Upper lobe of right lung (tissue), 1 donor: ENCODE measurements at regions not wholly inside any gene's neighbourhood (a gene's known extent, or its start where the extent isn't known, plus 50 kb on each side); places are given as distances from the start of the nearest gene placed in this dataset.

Source experiments
- ATAC-seq: fragments of 200-7000 bp; cut with Tn5 transposase; one replicate; pipeline ENCODE4 v1.9.1; 2020; ENCODE audit warnings: mild to moderate bottlenecking, moderate library complexity
- DNase-seq: peaks from one replicate; pipeline ENCODE4 v3.0.0-alpha.2; 2020
- H3K27ac ChIP-seq: fragments of 200-600 bp; one replicate; pipeline ENCODE4 v1.8.0; 2022
- H3K27me3 ChIP-seq: fragments of 200-600 bp; one replicate; pipeline ENCODE4 v1.8.0; 2022; ENCODE audit warnings: mild to moderate bottlenecking
- H3K36me3 ChIP-seq: fragments of 200-600 bp; one replicate; pipeline ENCODE4 v1.8.0; 2022
- H3K4me1 ChIP-seq: fragments of 200-600 bp; one replicate; pipeline ENCODE4 v1.8.0; 2022
- H3K4me3 ChIP-seq: fragments of 200-600 bp; one replicate; pipeline ENCODE4 v1.8.0; 2022; ENCODE audit warnings: mild to moderate bottlenecking
- H3K9me3 ChIP-seq: fragments of 200-600 bp; one replicate; pipeline ENCODE4 v1.8.0; 2022
- CTCF ChIP-seq: fragments of 200-600 bp; IDR thresholded peaks from one replicate; pipeline ENCODE4 v1.8.0; 2022; ENCODE audit warnings: antibody characterized with exemption
- intact Hi-C: fragments of 100-400 bp; cut with DNase I; formaldehyde crosslinking; loops from one replicate; pipeline ENCODE4 v1.11.0; 2022
- donor health status: DM: no; HTN: yes; CAD: no; lungs with severe emphysema.

GRCh38 chr1:195745189-195746010 lies 862.8 kb downstream of the KCNT2 start:
- H3K36me3 ChIP-seq, result no peaks in the 10 kb centered on the region
- no peaks in the 10 kb centered on the region for H3K9me3 ChIP-seq
- intact Hi-C loops, result no loop called here
- no peaks in the 10 kb centered on the region for H3K4me1 ChIP-seq
- no peak for DNase-seq
- H3K27ac ChIP-seq, result no peak overlapping the region
- H3K27me3 ChIP-seq, result no peaks in the 10 kb centered on the region
- ATAC-seq, result no peak
- no peak overlapping the region for H3K4me3 ChIP-seq
- no peak for TF ChIP-seq CTCF

DNA sequence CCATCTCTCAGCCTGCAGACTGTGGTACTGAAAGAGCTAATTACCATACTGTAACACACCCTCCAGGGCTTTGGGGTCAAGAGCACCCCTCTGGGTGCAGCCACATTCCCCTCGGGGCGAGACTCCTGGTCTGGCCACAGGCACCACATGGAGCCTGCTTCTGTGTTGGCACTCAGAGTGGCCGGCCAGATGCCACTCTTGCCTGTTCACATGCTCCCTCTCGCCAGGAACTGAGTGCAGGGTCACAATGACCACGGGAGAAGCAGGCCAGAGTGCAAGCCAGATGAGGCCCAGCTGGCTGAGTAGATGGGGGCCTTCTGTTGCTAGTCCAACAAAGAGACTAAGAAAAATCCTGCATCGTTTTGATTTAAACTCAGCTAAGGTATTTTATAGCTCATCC lies 864.0 kb downstream of the KCNT2 start:
- Histone ChIP-seq H3K27me3 (no peaks in the 10 kb centered on the region), H3K9me3 (no peaks in the 10 kb centered on the region), H3K36me3 (no peaks in the 10 kb centered on the region), H3K4me1 (no peaks in the 10 kb centered on the region), H3K27ac (no peak overlapping the region), H3K4me3 (no peak overlapping the region)
- ATAC-seq (peak; percentile 35), DNase-seq (no peak)
- intact Hi-C loops, result no loop called here
- no peak for TF ChIP-seq CTCF

- intact Hi-C loops, result no loop called here
- ATAC-seq (no peak), DNase-seq (no peak)
These were observed 867.4 kb downstream of the KCNT2 start for GRCh38 chr1:195740862-195741261.

DNA sequence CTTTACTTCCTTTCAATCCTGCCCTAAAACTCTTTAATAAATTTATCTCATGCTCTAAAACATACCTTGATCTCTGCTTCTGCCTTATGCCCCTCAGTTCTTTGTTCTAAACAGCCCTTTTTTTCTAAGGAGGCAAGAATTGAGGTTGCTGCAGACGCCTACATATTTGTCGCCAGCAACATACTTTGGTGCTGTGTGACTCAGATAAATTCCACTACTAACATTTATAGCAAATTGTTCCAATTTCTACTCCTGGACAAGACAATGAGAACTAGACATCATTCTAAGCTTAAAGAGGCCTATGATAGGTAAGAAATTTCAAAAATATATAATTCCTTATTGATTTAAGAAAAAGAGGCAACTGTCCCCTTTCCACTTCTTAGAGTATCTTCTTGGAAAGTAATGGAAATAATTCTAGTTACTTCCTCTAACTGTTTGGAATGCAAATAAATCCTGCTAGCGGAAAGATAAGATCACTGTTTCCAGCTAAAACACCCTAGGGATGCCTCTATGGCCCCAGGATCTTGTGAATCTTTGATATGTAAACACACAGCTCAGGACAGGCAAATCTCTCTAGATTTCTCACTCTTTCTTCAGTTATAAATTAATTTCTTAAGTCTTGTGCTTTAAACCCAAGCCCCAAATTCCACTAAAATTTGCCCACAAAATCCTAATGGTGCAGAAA lies 869.1 kb downstream of the KCNT2 start:
- intact Hi-C loops, result no loop called here
- no peak for TF ChIP-seq CTCF
- DNase-seq, result no peak

More at GRCh38 chr1:195740862-195741261, 867.4 kb downstream of the KCNT2 start:
- Histone ChIP-seq H3K9me3 (no peaks in the 10 kb centered on the region), H3K4me1 (no peaks in the 10 kb centered on the region), H3K27me3 (no peaks in the 10 kb centered on the region), H3K27ac (no peak overlapping the region), H3K36me3 (no peaks in the 10 kb centered on the region), H3K4me3 (no peak overlapping the region)
- TF ChIP-seq CTCF, result no peak

DNA sequence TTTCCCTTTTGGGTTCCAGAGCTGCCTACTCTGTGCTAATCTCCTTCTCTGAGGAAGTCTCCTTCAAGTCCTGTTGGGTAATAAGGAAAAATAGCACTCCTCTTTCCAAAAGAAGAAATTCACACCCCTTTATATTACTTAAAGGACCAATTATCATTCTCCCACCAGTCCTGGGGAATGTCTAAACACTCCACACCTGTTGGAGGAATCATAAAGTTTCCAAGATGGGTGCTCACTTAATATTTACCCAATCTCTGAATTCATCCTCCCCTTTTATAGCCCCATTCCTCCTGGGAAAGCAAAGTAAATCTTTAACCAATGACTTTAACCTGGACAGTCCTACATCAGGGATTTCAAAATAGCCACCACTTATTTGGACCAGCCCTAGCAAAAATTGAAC lies 873.1 kb downstream of the KCNT2 start:
- ATAC-seq (no peak), DNase-seq (no peak)
- Histone ChIP-seq H3K9me3 (no peaks in the 10 kb centered on the region), H3K4me1 (no peaks in the 10 kb centered on the region), H3K27me3 (no peaks in the 10 kb centered on the region), H3K27ac (no peak overlapping the region), H3K36me3 (no peaks in the 10 kb centered on the region), H3K4me3 (no peak overlapping the region)
- intact Hi-C loops, result no loop called here
- TF ChIP-seq CTCF, result no peak

More for the DNA sequence above, 869.1 kb downstream of the KCNT2 start:
- no peak for ATAC-seq
- no peaks in the 10 kb centered on the region for H3K4me1 ChIP-seq
- H3K4me3 ChIP-seq, result no peak overlapping the region
- no peaks in the 10 kb centered on the region for H3K9me3 ChIP-seq
- H3K36me3 ChIP-seq, result no peaks in the 10 kb centered on the region
- H3K27me3 ChIP-seq, result no peaks in the 10 kb centered on the region
- H3K27ac ChIP-seq, result no peak overlapping the region
